K562 (cell line): ENCODE measurements at regions not wholly inside any gene's neighbourhood (a gene's known extent, or its start where the extent isn't known, plus 50 kb on each side); places are given as distances from the start of the nearest gene placed in this dataset.

Source experiments
- ATF4 ChIP-seq: fragments of 450-650 bp; formaldehyde crosslinking; IDR thresholded peaks from 2 replicates; pipeline ENCODE4 v1.4.0; 2022; ENCODE audit warnings: mild to moderate bottlenecking, moderate library complexity
- CBFB ChIP-seq: sonication (generic); formaldehyde crosslinking; IDR thresholded peaks from 2 replicates; pipeline ENCODE4 v1.4.0; 2020; ENCODE audit warnings: mild to moderate bottlenecking, missing genetic modification reagents
- DEAF1 ChIP-seq: fragments of 450-650 bp; formaldehyde crosslinking; IDR thresholded peaks from 2 replicates; pipeline ENCODE4 v1.4.0; 2020; ENCODE audit warnings: mild to moderate bottlenecking, moderate library complexity
- EWSR1 ChIP-seq: fragments of 450-650 bp; IDR thresholded peaks from 2 replicates; pipeline ENCODE4 v1.6.1; 2018; ENCODE audit warnings: borderline replicate concordance, mild to moderate bottlenecking, low read depth, moderate library complexity; ENCODE audit not compliant: partially characterized antibody
- GATA2 ChIP-seq: sonication (generic); formaldehyde crosslinking; IDR thresholded peaks from 2 replicates; pipeline ENCODE4 v1.4.0; 2020; ENCODE audit warnings: mild to moderate bottlenecking, missing genetic modification reagents
- GTF2E2 ChIP-seq: fragments of 200-800 bp; sonication (Bioruptor generic); IDR thresholded peaks from 2 replicates; pipeline ENCODE4 v1.6.1; 2016; ENCODE audit warnings: missing genetic modification characterization, missing compliant biosample characterization
- HDAC8 ChIP-seq: fragments of 450-650 bp; IDR thresholded peaks from 2 replicates; pipeline ENCODE4 v1.6.1; 2016; ENCODE audit warnings: mild to moderate bottlenecking, missing genetic modification characterization, moderate library complexity, missing compliant biosample characterization
- NCOA2 ChIP-seq, 2 experiments: fragments of 450-650 bp; IDR thresholded peaks; 2 replicates each; pipeline ENCODE4 v1.6.1; 2018; ENCODE audit warnings: mild to moderate bottlenecking in 2 of 2, moderate library complexity in 1 of 2; ENCODE audit not compliant: partially characterized antibody in 2 of 2
- NEUROD1 ChIP-seq: fragments of 150-350 bp; IDR thresholded peaks from 2 replicates; pipeline ENCODE4 v1.6.1; 2014; ENCODE audit warnings: borderline replicate concordance, low read length, low read depth; ENCODE audit not compliant: partially characterized antibody
- TARDBP ChIP-seq: fragments of 450-650 bp; IDR thresholded peaks from 2 replicates; pipeline ENCODE4 v1.6.1; 2016
- ZFP30 ChIP-seq: fragments of 250-450 bp; sonication (Bioruptor Pico); IDR thresholded peaks from 2 replicates; pipeline ENCODE4 v1.8.0; 2022; ENCODE audit warnings: moderate library complexity, mild to moderate bottlenecking, inconsistent platforms, borderline replicate concordance
- ZNF354B ChIP-seq: fragments of 250-450 bp; sonication (Bioruptor Pico); IDR thresholded peaks from 2 replicates; pipeline ENCODE4 v1.4.0; 2020
- ZNF699 ChIP-seq: fragments of 250-450 bp; sonication (Bioruptor Pico); IDR thresholded peaks from 2 replicates; pipeline ENCODE4 v1.8.0; 2021; ENCODE audit warnings: mild to moderate bottlenecking, moderate library complexity; ENCODE audit not compliant: insufficient replicate concordance
- ZNF778 ChIP-seq: fragments of 450-650 bp; formaldehyde crosslinking; IDR thresholded peaks from 2 replicates; pipeline ENCODE4 v1.4.0; 2020; ENCODE audit warnings: mild to moderate bottlenecking, moderate library complexity
- TF ChIP-seq, protein P1 (sequence below): sonication (generic); formaldehyde crosslinking; IDR thresholded peaks from 2 replicates; pipeline ENCODE4 v1.8.0; 2022; ENCODE audit warnings: mild to moderate bottlenecking, missing genetic modification reagents
- TF ChIP-seq, protein P2 (sequence below), 2 experiments: fragments of 450-650 bp; formaldehyde crosslinking in 1 of 2; IDR thresholded peaks; 2 replicates each; pipeline versions ENCODE4 v1.4.0 to v1.6.1; 2014 to 2020; ENCODE audit warnings: mild to moderate bottlenecking in 2 of 2, borderline replicate concordance in 1 of 2, low read depth in 1 of 2

- TF ChIP-seq DEAF1 (CRISPR knock-in tag) (peak; percentile 13; the same call in 1 of the 2 replicates), ZFP30 (CRISPR knock-in tag) (peak; percentile 59; the same call in 1 of the 2 replicates), NEUROD1 (no peak), HDAC8 (no peak), GTF2E2 (tag) (no peak), ZNF778 (CRISPR knock-in tag) (no peak), CBFB (CRISPR knock-in tag) (no peak), ZNF699 (CRISPR knock-in tag) (no peak), ZNF354B (peak; percentile 76), TARDBP (no peak), ATF4 (CRISPR knock-in tag) (peak; percentile 84), NCOA2 (IDR thresholded peaks at IDR 0.05; ENCODE audit: partially characterized antibody in 2 of 2) (no peak), GATA2 (CRISPR knock-in tag) (no peak), EWSR1 (peak; percentile 34)
- TF ChIP-seq, protein P1, sequence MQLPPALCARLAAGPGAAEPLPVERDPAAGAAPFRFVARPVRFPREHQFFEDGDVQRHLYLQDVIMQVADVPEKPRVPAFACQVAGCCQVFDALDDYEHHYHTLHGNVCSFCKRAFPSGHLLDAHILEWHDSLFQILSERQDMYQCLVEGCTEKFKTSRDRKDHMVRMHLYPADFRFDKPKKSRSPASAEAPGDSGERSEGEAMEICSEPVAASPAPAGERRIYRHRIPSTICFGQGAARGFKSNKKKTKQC = no peak
- TF ChIP-seq, protein P2, sequence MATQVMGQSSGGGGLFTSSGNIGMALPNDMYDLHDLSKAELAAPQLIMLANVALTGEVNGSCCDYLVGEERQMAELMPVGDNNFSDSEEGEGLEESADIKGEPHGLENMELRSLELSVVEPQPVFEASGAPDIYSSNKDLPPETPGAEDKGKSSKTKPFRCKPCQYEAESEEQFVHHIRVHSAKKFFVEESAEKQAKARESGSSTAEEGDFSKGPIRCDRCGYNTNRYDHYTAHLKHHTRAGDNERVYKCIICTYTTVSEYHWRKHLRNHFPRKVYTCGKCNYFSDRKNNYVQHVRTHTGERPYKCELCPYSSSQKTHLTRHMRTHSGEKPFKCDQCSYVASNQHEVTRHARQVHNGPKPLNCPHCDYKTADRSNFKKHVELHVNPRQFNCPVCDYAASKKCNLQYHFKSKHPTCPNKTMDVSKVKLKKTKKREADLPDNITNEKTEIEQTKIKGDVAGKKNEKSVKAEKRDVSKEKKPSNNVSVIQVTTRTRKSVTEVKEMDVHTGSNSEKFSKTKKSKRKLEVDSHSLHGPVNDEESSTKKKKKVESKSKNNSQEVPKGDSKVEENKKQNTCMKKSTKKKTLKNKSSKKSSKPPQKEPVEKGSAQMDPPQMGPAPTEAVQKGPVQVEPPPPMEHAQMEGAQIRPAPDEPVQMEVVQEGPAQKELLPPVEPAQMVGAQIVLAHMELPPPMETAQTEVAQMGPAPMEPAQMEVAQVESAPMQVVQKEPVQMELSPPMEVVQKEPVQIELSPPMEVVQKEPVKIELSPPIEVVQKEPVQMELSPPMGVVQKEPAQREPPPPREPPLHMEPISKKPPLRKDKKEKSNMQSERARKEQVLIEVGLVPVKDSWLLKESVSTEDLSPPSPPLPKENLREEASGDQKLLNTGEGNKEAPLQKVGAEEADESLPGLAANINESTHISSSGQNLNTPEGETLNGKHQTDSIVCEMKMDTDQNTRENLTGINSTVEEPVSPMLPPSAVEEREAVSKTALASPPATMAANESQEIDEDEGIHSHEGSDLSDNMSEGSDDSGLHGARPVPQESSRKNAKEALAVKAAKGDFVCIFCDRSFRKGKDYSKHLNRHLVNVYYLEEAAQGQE (IDR thresholded peaks at IDR 0.05; ENCODE audit: borderline replicate concordance) = no peak
- TF ChIP-seq, protein P2 (CRISPR knock-in tag; IDR thresholded peaks at IDR 0.05; ENCODE audit: low read depth) = peak; percentile 76; the same call in 1 of the 2 replicates
Measured at GRCh38 chr6:26205161-26205624, 118.0 kb downstream of the HFE start (continued).
